ENCODE measurements at regions not wholly inside any gene's neighbourhood (a gene's known extent, or its start where the extent isn't known, plus 50 kb on each side); places are given as distances from the start of the nearest gene placed in this dataset.

DNA sequence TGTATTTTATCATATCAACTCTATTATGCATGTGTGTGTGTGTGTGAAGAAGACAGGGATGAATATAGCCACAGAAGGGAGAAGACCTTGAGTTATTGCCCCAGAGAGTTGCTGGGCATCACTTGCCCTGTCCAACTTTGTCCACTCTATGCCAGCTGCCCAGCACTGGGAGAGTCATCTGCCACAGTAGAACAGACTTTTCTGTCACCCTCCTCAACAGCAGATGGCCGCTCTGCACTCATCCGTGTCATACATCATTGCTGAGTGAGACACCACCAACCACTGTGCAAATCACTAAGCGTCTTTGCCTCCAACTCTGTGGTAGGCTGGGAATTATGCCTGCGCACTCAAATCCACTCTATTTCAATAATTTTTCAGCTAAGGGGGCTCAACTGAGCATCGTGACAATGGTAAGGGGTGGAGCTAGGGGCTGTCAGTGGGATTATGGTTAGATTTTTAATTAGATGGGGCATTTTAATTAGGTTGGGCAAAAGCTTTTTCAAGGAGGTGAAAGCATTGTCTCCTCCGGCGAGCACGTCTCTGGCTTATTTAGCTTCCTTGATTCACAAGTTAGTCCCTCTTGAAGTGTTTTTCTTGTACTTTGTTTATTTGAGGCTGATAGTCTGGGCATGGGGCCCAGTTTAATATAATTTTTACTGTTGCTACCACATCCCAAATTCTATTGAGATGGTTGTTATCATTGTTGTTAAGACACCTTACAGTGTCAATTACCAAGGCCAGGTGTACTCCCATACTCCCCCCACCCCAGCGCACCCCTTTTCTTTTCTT is 100.1 kb upstream of the KLF3 start:
- DNase-seq, result no peak

DNA sequence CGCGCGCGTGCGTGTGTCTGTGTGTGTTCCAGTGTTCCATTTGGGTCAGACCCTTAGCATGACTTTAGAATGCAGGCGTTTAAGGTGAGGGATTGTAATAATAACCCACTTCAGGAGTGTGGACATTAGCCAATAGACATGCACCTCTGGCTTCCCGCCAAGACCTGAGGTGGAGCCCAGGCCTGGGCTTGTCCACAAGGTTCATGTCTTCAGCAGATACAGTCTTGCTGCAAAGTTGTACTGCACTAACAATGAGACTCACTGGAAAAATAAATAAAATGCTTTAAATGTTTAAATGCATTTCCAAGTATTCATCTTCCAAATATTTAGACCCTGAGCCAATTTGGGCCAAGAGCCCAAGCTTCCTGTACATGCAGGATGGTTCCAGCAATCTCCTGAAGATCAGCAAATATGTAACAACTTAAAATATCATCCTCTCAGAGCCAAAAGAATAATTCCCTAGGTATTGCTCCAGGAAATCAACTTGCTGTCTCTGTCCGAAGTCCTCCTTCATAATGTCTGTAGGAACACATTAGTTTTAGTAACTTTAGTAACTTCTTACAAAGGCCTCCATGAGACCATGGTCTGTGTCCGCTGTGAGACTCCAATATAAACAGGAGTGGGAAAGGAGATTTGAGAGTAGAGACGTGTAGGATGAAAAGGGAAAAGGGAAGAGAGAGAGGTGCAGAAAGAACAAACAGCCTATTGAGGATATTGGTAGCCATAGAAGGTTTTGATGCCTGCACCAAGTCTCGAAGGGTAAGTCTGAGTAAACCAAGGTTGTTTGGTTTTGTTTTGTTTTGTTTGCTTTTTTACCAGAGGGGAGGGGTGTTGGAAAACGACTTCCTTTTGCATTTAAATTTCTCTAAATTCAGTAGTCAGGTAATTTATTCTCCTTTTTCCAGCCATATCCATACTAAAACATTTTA is 98.5 kb upstream of the KLF3 start:
- no peak for DNase-seq

DNA sequence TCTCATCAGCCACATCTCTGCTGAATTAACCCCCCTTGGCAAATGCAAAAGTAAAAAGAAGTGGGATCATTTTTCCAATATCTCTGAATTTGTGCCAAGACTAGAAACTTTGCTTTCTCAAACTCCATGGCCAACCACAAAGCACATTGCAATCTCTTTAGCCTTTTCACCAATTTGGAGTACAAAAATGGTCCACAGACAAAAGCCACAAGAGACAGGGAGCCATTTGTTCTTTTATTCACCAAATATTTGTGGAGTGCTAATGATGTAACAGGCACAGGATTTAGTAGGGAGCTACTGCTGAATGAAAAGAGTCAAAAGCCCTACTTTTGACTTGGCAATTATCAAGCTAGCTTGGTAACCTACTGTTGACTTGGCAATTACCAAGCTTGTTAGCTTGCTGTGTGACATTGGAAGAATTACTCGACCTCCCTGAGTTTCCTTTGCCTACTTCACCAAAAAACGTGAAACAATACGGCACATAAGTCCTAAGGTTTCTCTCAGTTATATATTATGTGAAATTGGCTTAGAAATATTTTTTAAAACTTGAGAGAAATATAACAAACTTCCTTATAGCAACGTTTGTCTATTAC is 97.1 kb upstream of the KLF3 start:
- DNase-seq, result no peak

DNA sequence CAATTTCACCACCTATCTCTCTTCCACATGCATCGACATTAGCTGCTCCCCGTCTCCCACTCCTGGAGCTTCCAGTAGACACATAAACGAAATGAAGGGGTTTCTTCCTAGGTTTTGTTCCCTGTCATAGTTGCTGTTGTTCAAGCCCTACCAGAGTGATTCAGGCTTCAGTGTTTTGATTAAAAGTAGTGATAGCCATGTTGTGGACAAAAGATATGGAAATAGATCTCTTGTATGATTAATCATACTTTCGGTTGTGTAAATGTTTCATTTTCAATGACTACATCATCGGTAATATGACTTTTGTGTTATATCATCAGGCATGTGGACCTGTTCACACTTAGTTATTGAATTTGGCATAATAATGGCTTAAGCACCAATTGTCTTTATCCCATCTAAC is 96.5 kb upstream of the KLF3 start:
- DNase-seq, result no peak

DNA sequence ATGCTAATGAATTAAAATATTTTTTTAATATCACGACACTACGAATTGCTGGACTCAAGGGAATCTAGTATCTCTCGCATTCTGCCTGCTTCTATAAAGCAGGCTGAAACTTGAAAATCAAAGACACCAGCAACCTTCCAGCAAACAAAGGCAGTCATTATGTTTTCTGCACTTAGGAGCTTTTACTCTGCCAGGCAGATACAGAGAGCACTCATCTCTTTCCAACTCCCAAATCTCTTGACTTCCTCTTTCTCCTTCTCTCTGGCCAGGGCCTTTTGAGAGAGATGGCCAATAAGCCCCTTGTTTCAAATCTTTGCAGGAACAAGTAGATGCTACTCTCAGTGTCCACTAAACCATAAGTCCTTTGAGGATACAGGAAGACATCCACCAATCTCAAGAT is 95.2 kb upstream of the KLF3 start:
- DNase-seq, result no peak

DNA sequence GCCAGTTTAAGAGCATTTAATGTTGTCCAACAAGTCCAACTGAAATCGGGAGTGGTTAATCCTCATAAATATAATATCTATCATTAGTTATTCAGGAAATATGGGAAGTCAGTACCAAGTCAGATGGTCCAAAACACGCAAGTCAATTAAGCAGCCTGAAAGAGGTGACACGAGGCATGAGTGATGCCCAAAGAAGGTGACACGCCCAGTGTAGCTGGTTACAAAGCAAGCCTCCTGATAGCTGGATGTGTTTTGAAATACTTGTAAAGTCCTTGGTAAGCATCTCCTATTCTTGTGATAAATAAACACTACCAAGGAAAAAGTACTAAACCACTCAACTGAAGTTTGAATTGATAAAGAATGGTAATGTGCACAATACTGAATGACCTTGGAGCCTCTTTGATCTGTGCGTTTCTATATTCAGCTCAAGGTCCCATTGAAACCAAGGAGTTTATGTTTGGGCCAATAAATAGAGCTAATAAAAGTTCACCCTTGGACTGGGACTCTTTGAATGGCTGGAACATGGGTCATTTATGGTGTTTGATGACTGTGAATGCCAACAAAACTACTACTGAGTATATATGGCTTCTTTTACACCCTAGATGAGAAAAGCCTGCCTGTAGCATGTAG is 93.2 kb upstream of the KLF3 start:
- DNase-seq, result no peak

DNA sequence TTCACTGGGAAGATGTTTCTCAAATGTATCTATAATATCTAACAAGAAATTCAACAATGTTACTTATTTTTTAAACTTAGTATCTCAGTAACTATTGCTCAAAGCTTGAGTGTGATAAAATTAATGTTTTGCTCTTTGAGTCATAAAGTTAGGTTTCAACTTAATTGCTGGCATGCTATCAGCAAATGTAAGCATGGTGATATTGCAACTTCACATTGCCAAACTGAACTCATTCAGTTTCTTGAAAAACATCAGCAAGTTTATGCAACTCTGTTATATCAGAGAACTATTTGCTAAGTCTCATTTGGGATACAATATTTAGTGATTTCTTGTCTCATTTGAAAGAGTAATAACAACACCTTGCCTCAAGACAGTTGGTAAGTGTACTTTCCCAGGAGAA is 91.2 kb upstream of the KLF3 start:
- DNase-seq, result no peak

DNA sequence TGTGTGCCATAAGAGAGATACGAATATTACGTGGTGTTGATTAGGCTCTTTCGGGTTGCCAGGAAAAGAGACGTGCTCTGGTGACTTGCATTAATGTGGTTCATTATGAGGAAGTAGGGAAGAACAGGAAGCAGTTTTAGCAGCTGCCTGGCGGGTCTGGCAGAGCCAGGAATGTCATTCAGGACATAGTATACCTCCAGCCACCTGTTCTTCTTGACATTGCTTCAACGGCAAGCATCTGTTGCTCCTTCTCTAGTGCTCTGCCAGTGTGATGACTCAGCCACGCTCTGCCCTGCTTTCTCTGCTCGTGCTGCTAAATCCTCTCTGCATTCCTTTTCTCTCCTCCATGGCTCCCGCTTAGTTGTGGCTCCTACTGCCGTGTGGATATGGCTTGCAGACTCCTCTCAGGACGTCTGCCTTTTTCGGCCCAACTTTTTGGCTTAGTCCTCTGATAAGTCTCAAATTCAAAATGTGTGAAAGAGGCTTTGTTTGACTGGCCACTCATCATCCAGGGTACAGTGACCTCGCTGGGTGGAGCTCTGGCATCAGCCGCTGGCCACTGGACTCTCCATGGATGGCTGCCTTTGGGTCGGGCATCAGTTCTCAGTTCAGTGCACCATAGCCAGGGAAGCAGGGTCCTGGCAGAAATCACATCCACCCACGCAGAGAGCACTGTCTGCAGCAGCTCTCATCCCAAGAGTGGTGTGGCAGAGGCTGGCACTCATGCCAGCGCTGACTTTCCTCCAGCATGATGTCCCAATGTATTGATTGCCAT is 89.3 kb upstream of the KLF3 start:
- no peak for DNase-seq

DNA sequence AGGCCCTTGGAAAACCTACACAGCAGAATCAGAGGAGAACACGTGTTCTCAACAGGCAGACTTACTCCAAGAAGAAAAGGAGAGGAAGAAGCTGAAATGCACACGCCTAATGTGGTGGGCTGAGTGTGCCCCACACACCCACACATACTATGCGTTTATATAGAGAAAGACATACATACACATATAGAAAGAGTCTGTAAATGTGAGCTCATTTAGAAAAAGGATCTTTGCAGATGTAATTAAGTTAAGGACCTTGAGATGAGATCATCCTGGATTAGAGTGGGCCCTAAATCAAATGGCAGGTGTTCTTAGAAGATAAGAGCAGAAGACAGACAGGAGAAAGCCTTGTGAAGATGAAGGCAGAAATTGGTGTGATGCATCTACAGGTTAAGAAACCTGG is 87.2 kb upstream of the KLF3 start:
- no peak for DNase-seq

DNA sequence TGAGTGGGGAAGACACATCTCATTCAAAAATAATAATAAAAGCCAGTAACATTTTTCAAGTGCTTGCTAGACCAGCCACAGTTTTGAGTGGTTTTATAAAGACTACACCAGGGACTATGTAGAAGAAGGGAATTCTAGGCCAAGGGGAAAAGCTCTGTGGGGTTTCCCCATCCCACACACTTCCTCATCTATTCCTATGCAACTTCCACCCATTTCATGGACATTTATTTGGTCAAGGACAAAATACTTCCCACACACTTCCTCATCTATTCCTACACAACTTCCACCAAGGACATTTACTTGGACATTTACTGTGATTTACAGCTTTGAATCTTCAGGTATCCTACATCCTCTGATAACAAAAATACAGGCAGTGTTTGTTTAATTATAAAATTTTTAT is 86.5 kb upstream of the KLF3 start:
- DNase-seq, result no peak

DNA sequence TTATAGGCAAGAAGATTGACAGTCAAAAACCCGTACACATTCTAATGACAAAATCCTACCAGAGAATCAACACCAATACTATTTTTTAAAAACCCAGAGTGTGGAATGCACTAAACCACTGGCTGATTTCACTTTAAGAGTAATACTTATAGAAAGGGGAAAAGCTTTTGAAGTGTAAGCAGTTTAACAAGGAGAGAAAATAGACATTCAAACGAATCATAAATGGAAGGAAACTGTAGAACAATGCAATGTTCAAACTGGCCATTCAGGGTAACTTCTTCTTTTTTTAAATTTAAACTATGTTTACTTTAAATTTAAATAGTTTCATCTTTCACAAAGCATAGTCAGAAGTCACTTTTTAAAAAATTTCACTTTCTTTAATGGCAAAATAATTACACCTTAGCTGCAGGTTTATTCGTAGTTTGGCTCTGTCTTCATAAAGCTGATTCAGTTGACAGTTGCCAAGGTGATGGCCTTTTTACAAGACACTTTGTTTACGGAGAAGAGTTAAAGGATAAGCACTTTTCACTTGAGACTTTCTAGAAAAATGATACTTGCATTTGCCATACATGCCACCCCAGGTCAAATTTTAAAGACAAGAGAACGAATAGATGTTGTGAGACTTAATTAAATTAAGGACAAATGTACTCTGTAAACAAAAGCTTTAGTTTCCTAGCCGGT is 82.4 kb upstream of the KLF3 start:
- DNase-seq, result no peak

DNA sequence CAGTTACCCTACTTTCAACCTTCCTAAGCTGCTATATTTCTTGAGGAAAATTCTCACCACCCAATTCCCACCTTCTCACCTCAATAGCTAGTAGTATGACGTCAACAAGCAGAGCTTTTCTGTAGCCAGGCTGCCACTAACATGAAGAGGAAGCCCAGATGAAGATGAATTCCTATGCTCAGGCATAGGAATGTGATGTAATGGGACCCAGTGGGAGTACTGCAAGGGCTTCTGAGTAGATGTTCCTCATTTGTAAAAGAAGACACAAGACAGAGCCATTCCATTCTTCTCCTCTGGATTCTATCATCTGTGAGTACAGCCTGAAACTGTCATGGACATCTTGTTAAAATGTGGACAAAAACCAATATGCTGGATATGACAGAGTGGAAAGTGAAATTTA is 81.6 kb upstream of the KLF3 start:
- no peak for DNase-seq

DNA sequence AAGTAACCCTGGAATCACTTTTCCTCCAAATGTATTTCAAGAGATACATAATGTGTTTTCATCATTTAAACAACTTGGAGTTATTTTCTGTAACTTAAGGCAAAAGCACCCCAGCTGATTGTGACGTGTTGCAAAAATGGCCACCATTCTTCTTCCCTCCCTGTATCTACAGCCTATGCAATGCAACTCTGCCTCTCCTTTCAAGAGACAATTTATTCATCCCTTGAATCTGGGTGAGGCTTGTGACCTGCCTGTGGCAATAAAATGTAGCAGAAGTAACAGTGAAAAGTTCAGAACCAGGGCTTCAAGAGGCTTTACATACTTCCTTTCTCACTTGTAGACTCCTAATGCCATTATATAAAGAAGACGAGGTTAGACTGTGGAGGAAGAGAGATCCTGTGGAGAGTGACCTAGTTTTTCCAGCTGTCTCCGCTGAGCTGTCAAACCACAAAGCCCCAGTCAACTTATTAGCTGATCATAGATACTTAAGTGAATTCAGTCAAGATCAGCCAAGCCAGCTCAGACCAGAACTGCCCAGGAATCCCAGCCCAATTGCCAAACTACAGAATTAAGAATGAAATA is 81.0 kb upstream of the KLF3 start:
- no peak for DNase-seq

DNA sequence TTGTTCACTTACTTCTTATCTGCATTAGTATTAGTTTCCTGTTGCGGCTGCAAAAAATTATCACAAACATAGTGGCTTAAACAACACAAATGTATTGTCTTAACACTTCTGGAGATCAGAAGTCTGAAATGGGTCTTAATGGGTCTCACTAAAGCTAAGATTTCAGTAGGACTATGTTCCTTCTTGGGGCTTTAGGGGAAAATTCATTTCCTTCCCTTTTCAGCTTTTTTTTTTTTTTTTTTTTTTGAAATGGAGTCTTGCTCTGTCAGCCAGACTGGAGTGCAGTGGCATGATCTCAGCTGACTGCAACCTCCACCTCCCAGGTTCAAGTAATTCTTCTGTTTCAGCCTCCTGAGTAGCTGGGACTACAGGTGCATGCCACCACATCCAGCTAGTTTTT is 78.1 kb upstream of the KLF3 start:
- no peak for DNase-seq

DNA sequence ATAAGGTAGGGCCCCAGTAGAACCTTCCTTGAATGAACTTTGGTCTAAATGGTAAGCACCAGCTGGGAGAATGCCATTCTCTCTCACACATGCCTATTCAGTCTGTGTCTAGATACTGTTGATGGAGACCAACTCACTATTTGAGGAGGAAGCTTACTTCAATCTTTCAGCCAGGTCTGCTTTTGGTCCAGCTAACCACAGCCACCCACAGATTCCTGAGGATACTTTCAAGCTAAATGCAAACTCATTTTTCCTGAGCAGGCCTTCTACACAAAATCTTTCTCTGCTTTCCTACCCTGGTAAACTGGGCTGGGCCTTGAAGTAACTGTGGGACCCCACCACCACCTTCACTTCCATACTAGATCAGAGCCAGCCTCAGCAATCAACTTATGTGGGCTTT is 76.9 kb upstream of the KLF3 start:
- no peak for DNase-seq

DNA sequence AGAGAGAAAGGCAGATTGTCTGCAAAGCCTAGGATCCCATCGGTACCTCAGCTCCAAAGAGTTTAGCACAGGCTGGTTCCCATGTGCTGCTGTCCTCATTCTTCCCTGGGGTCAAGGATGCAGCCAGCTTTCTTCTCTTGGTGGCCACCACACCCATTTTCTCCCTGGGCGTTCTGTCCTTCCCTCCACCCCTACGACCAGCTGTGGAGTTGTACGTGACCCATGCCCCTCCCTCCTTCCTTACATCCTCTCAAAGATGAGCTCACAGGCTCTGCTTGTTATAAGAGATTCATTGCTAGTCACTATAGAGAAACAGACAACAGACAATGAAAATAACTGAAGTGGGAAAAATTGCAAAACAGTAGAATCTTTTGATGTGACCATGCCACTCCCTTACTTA is 74.0 kb upstream of the KLF3 start:
- DNase-seq, result no peak

DNA sequence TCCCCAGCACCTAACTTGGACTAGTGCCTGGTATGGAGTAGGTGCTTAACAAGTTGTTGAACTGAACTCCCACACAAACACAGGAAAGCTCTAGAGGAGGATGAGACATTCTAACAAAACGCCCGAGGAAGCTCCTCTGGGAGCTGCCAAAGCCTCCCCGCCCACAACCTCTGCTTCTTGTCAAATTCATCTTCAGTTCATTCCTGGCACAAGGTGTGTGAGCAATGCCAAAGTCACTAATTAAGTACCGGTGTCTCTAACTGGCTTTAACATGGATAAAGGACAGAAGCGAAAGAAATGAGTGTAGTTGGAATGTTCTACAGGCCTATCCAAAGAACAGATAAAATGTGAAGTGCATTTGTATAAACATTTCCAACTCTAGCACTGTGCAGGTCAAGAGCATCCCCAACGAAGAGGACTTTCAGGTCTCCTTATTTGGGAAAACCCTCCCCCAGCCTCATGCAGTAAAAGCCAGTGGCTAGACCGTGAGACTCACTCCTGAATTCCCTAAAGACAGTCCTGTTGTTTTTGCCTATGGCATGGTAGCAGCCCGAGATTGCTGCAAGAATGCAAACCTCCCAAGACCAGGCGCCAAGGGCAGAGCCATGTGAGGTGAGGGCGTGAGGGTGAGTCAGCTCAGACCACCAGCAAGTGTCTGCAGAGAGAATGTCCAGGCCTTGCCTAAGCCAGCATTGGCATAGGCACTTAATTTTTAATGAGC is 72.2 kb upstream of the KLF3 start:
- no peak for DNase-seq

DNA sequence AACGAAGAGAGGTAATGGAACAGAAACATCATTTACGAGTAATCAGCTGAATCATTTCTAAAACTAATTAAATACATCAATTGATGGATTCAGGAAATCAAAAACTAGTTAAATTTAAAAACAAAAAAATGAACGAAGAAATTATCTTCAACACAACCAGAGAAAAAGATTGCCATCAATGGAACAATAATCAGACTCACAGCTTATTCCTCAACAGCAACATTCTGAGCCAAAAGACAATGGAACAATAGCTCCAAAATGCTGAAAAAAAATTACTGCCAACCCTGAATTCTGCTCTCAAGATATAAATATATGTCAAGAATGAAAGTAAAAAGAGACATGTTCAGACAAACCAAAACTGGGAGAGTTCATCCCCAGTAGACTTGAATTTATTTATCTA is 65.5 kb upstream of the KLF3 start:
- DNase-seq, result no peak

DNA sequence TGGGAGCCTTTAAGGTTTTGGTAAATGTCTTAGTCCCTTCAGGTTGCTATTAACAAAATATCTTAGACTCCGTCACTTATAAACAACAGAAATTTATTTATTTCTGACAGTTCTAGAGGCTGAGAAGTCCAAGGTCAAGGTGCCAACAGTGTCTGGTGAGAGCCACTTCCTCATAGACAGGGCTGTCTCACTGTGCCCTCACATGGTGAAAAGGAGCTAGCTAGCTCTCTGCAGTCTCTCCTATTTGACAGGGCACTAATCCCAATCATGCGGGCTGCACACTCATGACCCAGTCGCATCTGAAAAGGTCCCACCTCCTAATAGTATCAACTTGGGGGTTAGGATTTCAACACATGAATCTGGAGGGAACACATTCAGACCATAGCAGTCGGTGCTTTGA is 63.4 kb upstream of the KLF3 start:
- DNase-seq, result no peak

DNA sequence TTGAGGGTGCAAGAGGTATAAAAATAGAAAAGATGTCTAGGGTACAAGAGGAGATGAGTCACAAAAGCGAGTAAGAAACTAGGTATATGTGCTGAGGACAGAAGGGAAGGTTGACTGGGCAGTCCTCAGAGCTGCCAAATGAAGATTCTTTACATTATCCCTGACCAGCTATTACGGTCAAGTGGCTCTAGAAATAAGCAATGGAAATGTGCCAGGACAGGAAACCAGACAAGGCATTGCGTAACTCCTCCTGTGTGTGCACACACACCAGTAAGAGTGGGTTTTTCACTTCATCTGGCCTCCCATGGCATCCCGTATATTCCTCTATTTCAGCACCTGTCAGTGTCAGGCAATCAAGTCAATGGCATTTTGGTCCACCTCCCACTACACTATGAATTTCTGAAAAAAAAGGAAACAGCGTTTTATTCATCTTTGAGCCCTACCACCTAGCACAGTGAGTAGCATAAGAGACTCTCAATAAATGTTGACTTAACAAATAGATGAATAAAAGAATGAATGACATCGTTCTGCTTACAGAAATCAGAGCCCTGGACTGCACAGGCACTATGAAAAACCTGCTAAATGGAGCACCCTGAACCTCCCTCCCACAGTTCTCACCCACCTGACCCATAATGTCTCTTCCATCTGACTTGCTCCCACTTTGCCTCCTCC is 62.6 kb upstream of the KLF3 start:
- DNase-seq, result no peak
